Keratinocyte (primary cell): ENCODE measurements at regions not wholly inside any gene's neighbourhood (a gene's known extent, or its start where the extent isn't known, plus 50 kb on each side); places are given as distances from the start of the nearest gene placed in this dataset.
A peak's percentile ranks its signal among the peaks of the same experiment; 100 is the strongest.

Source experiments
- DNase-seq: peaks from one replicate; pipeline ENCODE4 v3.0.0-alpha.2; 2011; ENCODE audit warnings: low read depth, missing footprints, low spot score
- FAIRE-seq: peaks from 2 replicates; lab custom pipeline; 2011; peaks lifted over from hg19 to GRCh38; lab: Jason Lieb, UNC
- H2AFZ ChIP-seq: 2 replicates; pipeline ENCODE4 v1.6.0; 2012; ENCODE audit warnings: low read length, control low read depth, inconsistent platforms; ENCODE audit not compliant: control insufficient read depth
- H3K27ac ChIP-seq: 2 replicates; pipeline ENCODE4 v1.5.1; 2011; ENCODE audit warnings: low read length; ENCODE audit not compliant: control insufficient read depth, insufficient read depth
- H3K27me3 ChIP-seq: 3 replicates; pipeline ENCODE4 v1.6.0; 2011; ENCODE audit warnings: low read length; ENCODE audit not compliant: control insufficient read depth, insufficient read depth; ENCODE audit errors: extremely low read depth
- H3K36me3 ChIP-seq, 2 experiments: 2 replicates in 1 of 2; 3 replicates in 1 of 2; pipeline ENCODE4 v1.5.1; 2011; ENCODE audit warnings: low read length in 2 of 2, mild to moderate bottlenecking in 1 of 2; ENCODE audit not compliant: control insufficient read depth in 2 of 2, insufficient read depth in 2 of 2; ENCODE audit errors: extremely low read depth in 1 of 2
- H3K4me1 ChIP-seq: 3 replicates; pipeline ENCODE4 v1.5.1; 2011; ENCODE audit warnings: low read length; ENCODE audit not compliant: control insufficient read depth, insufficient read depth; ENCODE audit errors: extremely low read depth
- H3K4me2 ChIP-seq: 3 replicates; pipeline ENCODE4 v1.6.0; 2011; ENCODE audit warnings: low read depth, low read length; ENCODE audit not compliant: control insufficient read depth, insufficient read depth; ENCODE audit errors: extremely low read depth
- H3K4me3 ChIP-seq, 3 experiments: fragments of 200-600 bp in 1 of 3; sonication (generic) in 1 of 3; 2 replicates in 2 of 3; 3 replicates in 1 of 3; pipeline ENCODE4 v1.5.1; 2011 to 2016; ENCODE audit warnings: low read length in 3 of 3, mild to moderate bottlenecking in 3 of 3, control low read depth in 2 of 3, inconsistent platforms in 1 of 3, low read depth in 1 of 3, mixed read lengths in 1 of 3, mixed run types in 1 of 3, moderate library complexity in 1 of 3; ENCODE audit not compliant: control insufficient read depth in 2 of 3, insufficient read depth in 2 of 3; ENCODE audit errors: extremely low read depth in 1 of 3
- H3K79me2 ChIP-seq: 2 replicates; pipeline ENCODE4 v1.6.0; 2012; ENCODE audit warnings: low read length; ENCODE audit not compliant: control insufficient read depth, insufficient read depth
- H3K9ac ChIP-seq: 3 replicates; pipeline ENCODE4 v1.6.0; 2011; ENCODE audit warnings: low read length; ENCODE audit not compliant: control insufficient read depth, insufficient read depth; ENCODE audit errors: extremely low read depth
- H3K9me1 ChIP-seq: 3 replicates; pipeline ENCODE4 v1.6.0; 2011; ENCODE audit warnings: low read length; ENCODE audit not compliant: control insufficient read depth, insufficient read depth; ENCODE audit errors: extremely low read depth
- H3K9me3 ChIP-seq: 2 replicates; pipeline ENCODE4 v1.5.1; 2012; ENCODE audit warnings: low read depth, low read length; ENCODE audit not compliant: control insufficient read depth
- H4K20me1 ChIP-seq: 3 replicates; pipeline ENCODE4 v1.6.0; 2011; ENCODE audit warnings: low read length; ENCODE audit not compliant: control insufficient read depth, insufficient read depth; ENCODE audit errors: extremely low read depth
- EZH2 ChIP-seq: IDR thresholded peaks from one replicate; pipeline ENCODE4 v1.6.1; 2012; ENCODE audit warnings: inconsistent platforms, mild to moderate bottlenecking, low read length, moderate library complexity
- dilution Hi-C: fragments of 300-500 bp; cut with MboI; formaldehyde crosslinking; loops from one replicate; pipeline ENCODE4 v1.7.0; 2020; ENCODE audit warnings: low sequenced_read_pairs; ENCODE audit not compliant: extremely low pct_ligation_motif_present
- TF ChIP-seq, protein P1 (sequence below), 3 experiments: IDR thresholded peaks in 1 of 3; conservative IDR thresholded peaks in 1 of 3; optimal IDR thresholded peaks in 1 of 3; 2 replicates in 2 of 3; 3 replicates in 1 of 3; pipeline versions ENCODE3 to v1.5.1; 2011; ENCODE audit warnings: low read length in 3 of 3, mild to moderate bottlenecking in 3 of 3, moderate library complexity in 2 of 3, control low read depth in 1 of 3, inconsistent platforms in 1 of 3; ENCODE audit not compliant: insufficient read depth in 2 of 3; ENCODE audit errors: extremely low read depth in 1 of 3

DNA sequence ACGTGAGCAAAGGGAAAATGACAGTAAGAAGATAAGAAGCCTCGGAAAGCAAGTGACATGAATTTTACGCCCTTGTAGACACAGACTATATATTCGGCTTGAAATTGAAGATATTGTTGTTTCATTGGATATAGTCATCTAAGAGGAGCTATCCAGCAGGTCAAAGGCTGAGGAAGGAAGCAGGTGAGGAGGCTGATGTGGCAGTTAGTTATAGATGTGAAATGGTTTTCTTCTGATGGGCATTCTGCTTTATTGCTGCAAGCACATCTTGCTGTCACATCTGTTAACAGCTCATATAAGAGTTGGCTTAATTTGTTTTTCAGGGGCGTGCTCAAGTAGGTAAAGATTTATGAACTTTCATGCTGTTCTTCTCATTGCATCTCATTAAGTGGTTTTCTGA lies 146.1 kb downstream of the KLF5 start:
- H3K4me1 ChIP-seq = peaks cover 20% of the 10 kb centered on the region
- dilution Hi-C loops = no loop called here
- no peaks in the 10 kb centered on the region for H3K9me3 ChIP-seq
- H3K9ac ChIP-seq = no peak overlapping the region
- no peak overlapping the region for H3K27ac ChIP-seq
- H4K20me1 ChIP-seq = no peaks in the 10 kb centered on the region
- TF ChIP-seq, protein P1, sequence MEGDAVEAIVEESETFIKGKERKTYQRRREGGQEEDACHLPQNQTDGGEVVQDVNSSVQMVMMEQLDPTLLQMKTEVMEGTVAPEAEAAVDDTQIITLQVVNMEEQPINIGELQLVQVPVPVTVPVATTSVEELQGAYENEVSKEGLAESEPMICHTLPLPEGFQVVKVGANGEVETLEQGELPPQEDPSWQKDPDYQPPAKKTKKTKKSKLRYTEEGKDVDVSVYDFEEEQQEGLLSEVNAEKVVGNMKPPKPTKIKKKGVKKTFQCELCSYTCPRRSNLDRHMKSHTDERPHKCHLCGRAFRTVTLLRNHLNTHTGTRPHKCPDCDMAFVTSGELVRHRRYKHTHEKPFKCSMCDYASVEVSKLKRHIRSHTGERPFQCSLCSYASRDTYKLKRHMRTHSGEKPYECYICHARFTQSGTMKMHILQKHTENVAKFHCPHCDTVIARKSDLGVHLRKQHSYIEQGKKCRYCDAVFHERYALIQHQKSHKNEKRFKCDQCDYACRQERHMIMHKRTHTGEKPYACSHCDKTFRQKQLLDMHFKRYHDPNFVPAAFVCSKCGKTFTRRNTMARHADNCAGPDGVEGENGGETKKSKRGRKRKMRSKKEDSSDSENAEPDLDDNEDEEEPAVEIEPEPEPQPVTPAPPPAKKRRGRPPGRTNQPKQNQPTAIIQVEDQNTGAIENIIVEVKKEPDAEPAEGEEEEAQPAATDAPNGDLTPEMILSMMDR (optimal IDR thresholded peaks at IDR 0.05 in 1 of 3, IDR thresholded peaks at IDR 0.05 in 1 of 3, conservative IDR thresholded peaks at IDR 0.05 in 1 of 3; ENCODE audit: extremely low read depth in 1 of 3, insufficient read depth in 2 of 3, low read length in 3 of 3) = no peak
- TF ChIP-seq EZH2 = no peak
- no peak for DNase-seq
- H3K9me1 ChIP-seq = no peaks in the 10 kb centered on the region
- no peaks in the 10 kb centered on the region for H3K27me3 ChIP-seq
- no peaks in the 10 kb centered on the region for H3K79me2 ChIP-seq
- H3K4me2 ChIP-seq = no peak overlapping the region
- FAIRE-seq = no peak
- H3K4me3 ChIP-seq = no peak overlapping the region
- H2AFZ ChIP-seq = no peak overlapping the region
- no peaks in the 10 kb centered on the region for H3K36me3 ChIP-seq

DNA sequence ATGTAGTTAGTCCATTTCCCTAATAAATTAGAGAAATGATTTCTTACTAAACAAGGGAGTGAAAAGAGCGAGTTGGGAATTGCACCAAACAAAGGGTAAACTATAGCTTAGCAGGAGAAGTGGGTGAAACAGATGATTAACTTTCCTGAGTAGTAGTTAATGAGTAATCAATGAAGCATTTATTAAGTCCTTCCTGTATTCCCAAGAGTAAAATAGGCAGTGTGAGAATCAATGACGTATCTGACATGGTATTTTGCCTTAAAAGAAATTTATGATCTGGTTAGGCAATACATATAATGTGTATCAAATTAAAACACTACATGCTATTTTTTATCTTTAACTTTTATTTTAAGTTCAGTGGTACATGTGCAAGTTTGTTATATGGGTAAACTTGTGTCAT lies 142.8 kb downstream of the KLF5 start:
- peak overlapping the region; percentile 74 for H3K27ac ChIP-seq
- peak overlapping the region; percentile 70 for H2AFZ ChIP-seq

More for the DNA sequence above, 142.8 kb downstream of the KLF5 start:
- Histone ChIP-seq H3K9me1 (no peaks in the 10 kb centered on the region), H3K4me3 (peak overlapping the region in 1 of 3 experiments; percentile 18), H3K4me1 (peaks cover 20% of the 10 kb centered on the region), H3K79me2 (no peaks in the 10 kb centered on the region), H3K9ac (no peak overlapping the region), H3K27me3 (no peaks in the 10 kb centered on the region), H3K9me3 (no peaks in the 10 kb centered on the region), H4K20me1 (no peaks in the 10 kb centered on the region), H3K4me2 (peak overlapping the region; percentile 54), H3K36me3 (no peaks in the 10 kb centered on the region)
- FAIRE-seq (no peak), DNase-seq (peak; percentile 56)
- no peak for TF ChIP-seq EZH2
- TF ChIP-seq, protein P1 (optimal IDR thresholded peaks at IDR 0.05 in 1 of 3, IDR thresholded peaks at IDR 0.05 in 1 of 3, conservative IDR thresholded peaks at IDR 0.05 in 1 of 3; ENCODE audit: extremely low read depth in 1 of 3, insufficient read depth in 2 of 3, low read length in 3 of 3) = no peak
- dilution Hi-C loops = no loop called here
